ENCODE measurements at regions not wholly inside any gene's neighbourhood (a gene's known extent, or its start where the extent isn't known, plus 50 kb on each side); places are given as distances from the start of the nearest gene placed in this dataset.

DNA sequence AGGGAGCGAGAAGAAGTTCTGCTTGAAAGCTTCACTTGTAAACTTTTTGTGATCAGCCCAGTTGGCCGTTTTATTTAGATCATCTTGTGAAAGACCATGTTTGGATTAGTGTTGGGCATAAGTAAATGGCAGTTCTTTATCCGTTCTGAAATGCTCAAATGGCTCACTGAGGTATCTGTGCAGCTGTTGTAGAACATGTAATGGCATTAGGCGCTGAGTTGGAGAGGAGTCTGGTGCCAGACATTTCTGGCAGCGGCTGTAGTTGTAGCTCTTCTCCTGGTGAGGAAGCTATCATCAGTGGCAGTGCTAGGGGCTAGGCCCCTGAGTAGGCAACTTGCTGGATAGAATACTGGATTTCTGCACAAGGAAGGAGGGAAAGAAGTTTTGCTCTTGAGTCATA is 321.6 kb downstream of the LMO4 start:
- no peak overlapping the region for H3K4me3 ChIP-seq (replicated peaks; ENCODE audit: insufficient read depth, low read length)
- H3K27me3 ChIP-seq (ENCODE audit: insufficient read depth, poor library complexity, severe bottlenecking): no peaks in the 10 kb centered on the region
- H3K27ac ChIP-seq (replicated peaks): no peak overlapping the region
- TF ChIP-seq GABPA (IDR thresholded peaks at IDR 0.05; ENCODE audit: low read depth): no peak
- no peak for TF ChIP-seq POLR2AphosphoS5 (IDR thresholded peaks at IDR 0.05; ENCODE audit: low read depth)
- TF ChIP-seq, protein P1, sequence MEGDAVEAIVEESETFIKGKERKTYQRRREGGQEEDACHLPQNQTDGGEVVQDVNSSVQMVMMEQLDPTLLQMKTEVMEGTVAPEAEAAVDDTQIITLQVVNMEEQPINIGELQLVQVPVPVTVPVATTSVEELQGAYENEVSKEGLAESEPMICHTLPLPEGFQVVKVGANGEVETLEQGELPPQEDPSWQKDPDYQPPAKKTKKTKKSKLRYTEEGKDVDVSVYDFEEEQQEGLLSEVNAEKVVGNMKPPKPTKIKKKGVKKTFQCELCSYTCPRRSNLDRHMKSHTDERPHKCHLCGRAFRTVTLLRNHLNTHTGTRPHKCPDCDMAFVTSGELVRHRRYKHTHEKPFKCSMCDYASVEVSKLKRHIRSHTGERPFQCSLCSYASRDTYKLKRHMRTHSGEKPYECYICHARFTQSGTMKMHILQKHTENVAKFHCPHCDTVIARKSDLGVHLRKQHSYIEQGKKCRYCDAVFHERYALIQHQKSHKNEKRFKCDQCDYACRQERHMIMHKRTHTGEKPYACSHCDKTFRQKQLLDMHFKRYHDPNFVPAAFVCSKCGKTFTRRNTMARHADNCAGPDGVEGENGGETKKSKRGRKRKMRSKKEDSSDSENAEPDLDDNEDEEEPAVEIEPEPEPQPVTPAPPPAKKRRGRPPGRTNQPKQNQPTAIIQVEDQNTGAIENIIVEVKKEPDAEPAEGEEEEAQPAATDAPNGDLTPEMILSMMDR (IDR thresholded peaks at IDR 0.05; ENCODE audit: insufficient read depth, low read length): no peak
- TF ChIP-seq SPI1 (IDR thresholded peaks at IDR 0.05; ENCODE audit: borderline replicate concordance, low read depth): no peak
- TF ChIP-seq, protein P2, sequence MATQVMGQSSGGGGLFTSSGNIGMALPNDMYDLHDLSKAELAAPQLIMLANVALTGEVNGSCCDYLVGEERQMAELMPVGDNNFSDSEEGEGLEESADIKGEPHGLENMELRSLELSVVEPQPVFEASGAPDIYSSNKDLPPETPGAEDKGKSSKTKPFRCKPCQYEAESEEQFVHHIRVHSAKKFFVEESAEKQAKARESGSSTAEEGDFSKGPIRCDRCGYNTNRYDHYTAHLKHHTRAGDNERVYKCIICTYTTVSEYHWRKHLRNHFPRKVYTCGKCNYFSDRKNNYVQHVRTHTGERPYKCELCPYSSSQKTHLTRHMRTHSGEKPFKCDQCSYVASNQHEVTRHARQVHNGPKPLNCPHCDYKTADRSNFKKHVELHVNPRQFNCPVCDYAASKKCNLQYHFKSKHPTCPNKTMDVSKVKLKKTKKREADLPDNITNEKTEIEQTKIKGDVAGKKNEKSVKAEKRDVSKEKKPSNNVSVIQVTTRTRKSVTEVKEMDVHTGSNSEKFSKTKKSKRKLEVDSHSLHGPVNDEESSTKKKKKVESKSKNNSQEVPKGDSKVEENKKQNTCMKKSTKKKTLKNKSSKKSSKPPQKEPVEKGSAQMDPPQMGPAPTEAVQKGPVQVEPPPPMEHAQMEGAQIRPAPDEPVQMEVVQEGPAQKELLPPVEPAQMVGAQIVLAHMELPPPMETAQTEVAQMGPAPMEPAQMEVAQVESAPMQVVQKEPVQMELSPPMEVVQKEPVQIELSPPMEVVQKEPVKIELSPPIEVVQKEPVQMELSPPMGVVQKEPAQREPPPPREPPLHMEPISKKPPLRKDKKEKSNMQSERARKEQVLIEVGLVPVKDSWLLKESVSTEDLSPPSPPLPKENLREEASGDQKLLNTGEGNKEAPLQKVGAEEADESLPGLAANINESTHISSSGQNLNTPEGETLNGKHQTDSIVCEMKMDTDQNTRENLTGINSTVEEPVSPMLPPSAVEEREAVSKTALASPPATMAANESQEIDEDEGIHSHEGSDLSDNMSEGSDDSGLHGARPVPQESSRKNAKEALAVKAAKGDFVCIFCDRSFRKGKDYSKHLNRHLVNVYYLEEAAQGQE (IDR thresholded peaks at IDR 0.05; ENCODE audit: insufficient replicate concordance, low read depth): no peak
- DNase-seq (ENCODE audit: low read depth in 1 of 2, low spot score in 1 of 2): no peak

DNA sequence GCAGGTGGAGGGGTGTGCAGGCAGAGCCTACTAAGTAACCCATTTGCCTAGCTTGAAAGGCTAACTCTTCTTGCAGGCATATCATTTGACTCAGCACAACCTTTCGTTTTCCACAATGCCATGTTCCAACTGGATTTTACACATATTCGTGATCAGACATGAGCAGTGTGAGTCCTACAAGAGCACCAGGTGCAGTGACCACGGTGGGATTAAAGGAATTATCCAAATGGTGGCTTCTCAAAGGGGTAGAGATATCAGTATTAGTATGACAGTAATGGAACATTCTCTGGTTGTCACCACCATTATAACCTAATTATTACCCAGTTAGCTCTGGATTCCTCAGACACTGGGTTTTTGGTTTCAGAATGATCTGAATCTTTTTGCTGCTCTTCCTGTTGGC is 323.5 kb downstream of the LMO4 start:
- no peak for TF ChIP-seq SPI1 (IDR thresholded peaks at IDR 0.05; ENCODE audit: borderline replicate concordance, low read depth)
- TF ChIP-seq, protein P2 (IDR thresholded peaks at IDR 0.05; ENCODE audit: insufficient replicate concordance, low read depth): no peak
- TF ChIP-seq, protein P1 (IDR thresholded peaks at IDR 0.05; ENCODE audit: insufficient read depth, low read length): no peak
- no peak for TF ChIP-seq GABPA (IDR thresholded peaks at IDR 0.05; ENCODE audit: low read depth)
- TF ChIP-seq POLR2AphosphoS5 (IDR thresholded peaks at IDR 0.05; ENCODE audit: low read depth): no peak
- no peak overlapping the region for H3K27ac ChIP-seq (replicated peaks)
- no peaks in the 10 kb centered on the region for H3K27me3 ChIP-seq (ENCODE audit: insufficient read depth, poor library complexity, severe bottlenecking)
- no peak overlapping the region for H3K4me3 ChIP-seq (replicated peaks; ENCODE audit: insufficient read depth, low read length)
- DNase-seq (ENCODE audit: low read depth in 1 of 2, low spot score in 1 of 2): no peak

DNA sequence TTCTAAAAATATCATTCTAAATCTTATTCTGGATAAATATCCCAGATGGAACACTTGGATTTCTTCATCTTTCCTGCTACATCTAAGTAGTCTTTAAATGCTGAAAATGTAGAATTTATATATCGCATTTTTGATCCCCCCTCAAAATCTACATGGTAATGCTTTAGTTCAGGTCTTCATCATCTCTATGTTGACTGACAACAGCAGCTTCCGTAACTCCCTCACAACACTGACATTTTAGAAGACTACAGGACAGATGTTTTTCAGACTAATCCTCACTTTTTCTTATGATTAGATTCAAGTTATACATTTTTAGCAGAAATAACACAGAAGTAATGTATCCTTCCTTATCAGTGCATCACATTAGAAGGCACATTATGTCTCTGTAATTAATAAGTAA is 336.5 kb downstream of the LMO4 start:
- TF ChIP-seq POLR2AphosphoS5 (IDR thresholded peaks at IDR 0.05; ENCODE audit: low read depth): no peak
- TF ChIP-seq, protein P1 (IDR thresholded peaks at IDR 0.05; ENCODE audit: insufficient read depth, low read length): no peak
- no peak for TF ChIP-seq SPI1 (IDR thresholded peaks at IDR 0.05; ENCODE audit: borderline replicate concordance, low read depth)
- TF ChIP-seq, protein P2 (IDR thresholded peaks at IDR 0.05; ENCODE audit: insufficient replicate concordance, low read depth): no peak
- no peak for TF ChIP-seq GABPA (IDR thresholded peaks at IDR 0.05; ENCODE audit: low read depth)

More for the DNA sequence above, 336.5 kb downstream of the LMO4 start:
- Histone ChIP-seq H3K27ac (replicated peaks) (no peak overlapping the region), H3K27me3 (ENCODE audit: insufficient read depth, poor library complexity, severe bottlenecking) (no peaks in the 10 kb centered on the region), H3K4me3 (replicated peaks; ENCODE audit: insufficient read depth, low read length) (no peak overlapping the region)
- no peak for DNase-seq (ENCODE audit: low read depth in 1 of 2, low spot score in 1 of 2)

Measured in HL-60 (cell line).